Lower lobe of right lung (tissue), 2 donors: ENCODE measurements at regions not wholly inside any gene's neighbourhood (a gene's known extent, or its start where the extent isn't known, plus 50 kb on each side); places are given as distances from the start of the nearest gene placed in this dataset.

Experiments
- ATAC-seq, 2 donors: fragments of 200-7000 bp; cut with Tn5 transposase; one replicate each; pipeline ENCODE4 v1.9.1; 2020 to 2022; ENCODE audit warnings: mild to moderate bottlenecking in 2 of 2, moderate library complexity in 2 of 2
- DNase-seq: peaks from one replicate; pipeline ENCODE4 v3.0.0-alpha.2; 2020
- H3K27ac ChIP-seq: fragments of 200-600 bp; one replicate; pipeline ENCODE4 v1.8.0; 2022
- H3K27me3 ChIP-seq: fragments of 200-600 bp; one replicate; pipeline ENCODE4 v1.8.0; 2022; ENCODE audit warnings: low read depth
- H3K36me3 ChIP-seq: fragments of 200-600 bp; one replicate; pipeline ENCODE4 v1.8.0; 2022; ENCODE audit warnings: mild to moderate bottlenecking
- H3K4me1 ChIP-seq: fragments of 200-600 bp; one replicate; pipeline ENCODE4 v1.8.0; 2022
- H3K4me3 ChIP-seq: fragments of 200-600 bp; one replicate; pipeline ENCODE4 v1.8.0; 2022; ENCODE audit warnings: mild to moderate bottlenecking
- H3K9me3 ChIP-seq: fragments of 200-600 bp; one replicate; pipeline ENCODE4 v1.8.0; 2022
- CTCF ChIP-seq: fragments of 200-600 bp; IDR thresholded peaks from one replicate; pipeline ENCODE4 v1.8.0; 2022; ENCODE audit warnings: antibody characterized with exemption, mild to moderate bottlenecking
- intact Hi-C: fragments of 100-400 bp; cut with DNase I; formaldehyde crosslinking; loops from one replicate; pipeline ENCODE4 v1.11.0; 2022
- donor health status: DM: no; HTN: yes; CAD: no; lungs with severe emphysema.

- DNase-seq (no peak), ATAC-seq (no peak)
- H3K27me3 ChIP-seq = peaks cover 10% of the 10 kb centered on the region
- no peaks in the 10 kb centered on the region for H3K36me3 ChIP-seq
- intact Hi-C loops = no loop called here
- H3K27ac ChIP-seq = no peak overlapping the region
- TF ChIP-seq CTCF = no peak
- H3K9me3 ChIP-seq = no peaks in the 10 kb centered on the region
- H3K4me3 ChIP-seq = no peak overlapping the region
- no peaks in the 10 kb centered on the region for H3K4me1 ChIP-seq
Observed at GRCh38 chr14:93838238-93838637, 50.0 kb upstream of the PRIMA1 start.
